Liver (tissue), 8 donors: ENCODE measurements at regions not wholly inside any gene's neighbourhood (a gene's known extent, or its start where the extent isn't known, plus 50 kb on each side); places are given as distances from the start of the nearest gene placed in this dataset.

Source experiments
- DNase-seq: peaks from one replicate; pipeline ENCODE4 v3.0.0-alpha.2; 2017; ENCODE audit warnings: low spot score
- H3K27ac ChIP-seq, 2 donors: one replicate each; pipeline ENCODE4 v1.7.0; 2013; ENCODE audit warnings: inconsistent platforms in 2 of 2, low read length in 2 of 2, control low read depth in 1 of 2, low read depth in 1 of 2, mild to moderate bottlenecking in 1 of 2
- H3K27me3 ChIP-seq, 4 donors: one replicate each; pipeline versions ENCODE4 v1.6.1 to v1.7.0; 2013; ENCODE audit warnings: low read length in 3 of 4, inconsistent platforms in 1 of 4, mild to moderate bottlenecking in 1 of 4, moderate library complexity in 1 of 4; ENCODE audit not compliant: control insufficient read depth in 4 of 4, insufficient read depth in 4 of 4
- H3K36me3 ChIP-seq, 4 donors: one replicate each; pipeline versions ENCODE4 v1.6.1 to v1.7.0; 2013; ENCODE audit warnings: low read length in 3 of 4, mild to moderate bottlenecking in 3 of 4, low read depth in 1 of 4, moderate library complexity in 1 of 4; ENCODE audit not compliant: control insufficient read depth in 4 of 4, insufficient read depth in 3 of 4
- H3K4me1 ChIP-seq, 4 donors: one replicate each; pipeline versions ENCODE4 v1.6.1 to v1.7.0; 2013; ENCODE audit warnings: low read length in 3 of 4, mild to moderate bottlenecking in 3 of 4, moderate library complexity in 1 of 4; ENCODE audit not compliant: control insufficient read depth in 4 of 4, insufficient read depth in 4 of 4
- H3K4me3 ChIP-seq, 3 donors: one replicate each; pipeline versions ENCODE4 v1.6.1 to v1.7.0; 2013; ENCODE audit warnings: low read length in 3 of 3, control low read depth in 1 of 3, low read depth in 1 of 3, mild to moderate bottlenecking in 1 of 3
- H3K9ac ChIP-seq, 2 donors: one replicate each; pipeline ENCODE4 v1.7.0; 2013; ENCODE audit warnings: low read length in 2 of 2, mild to moderate bottlenecking in 2 of 2, moderate library complexity in 2 of 2, control low read depth in 1 of 2, low read depth in 1 of 2
- H3K9me3 ChIP-seq, 4 donors: one replicate each; pipeline versions ENCODE4 v1.6.1 to v1.7.0; 2013; ENCODE audit warnings: low read length in 3 of 4; ENCODE audit not compliant: control insufficient read depth in 4 of 4
- ATF3 ChIP-seq: IDR thresholded peaks from 2 replicates; pipeline ENCODE4 v1.6.1; 2016; ENCODE audit warnings: antibody characterized with exemption
- CTCF ChIP-seq: fragments of 150-350 bp; IDR thresholded peaks from 2 replicates; pipeline ENCODE4 v1.5.1; 2017; ENCODE audit warnings: improper control_type of control experiment, low read depth, low read length; ENCODE audit not compliant: missing input control
- EGR1 ChIP-seq, 2 donors: IDR thresholded peaks; 2 replicates each; pipeline ENCODE4 v1.6.1; 2016 to 2018; ENCODE audit warnings: antibody characterized with exemption in 2 of 2, low read depth in 2 of 2
- FOXA1 ChIP-seq: IDR thresholded peaks from 2 replicates; pipeline ENCODE4 v1.6.1; 2016; ENCODE audit warnings: antibody characterized with exemption
- FOXA2 ChIP-seq: IDR thresholded peaks from 2 replicates; pipeline ENCODE4 v1.6.1; 2016; ENCODE audit warnings: antibody characterized with exemption
- GABPA ChIP-seq, 2 donors: IDR thresholded peaks in 1 of 2; conservative IDR thresholded peaks in 1 of 2; 2 replicates each; pipeline ENCODE4 v1.6.1; 2016; ENCODE audit warnings: antibody characterized with exemption in 2 of 2, mild to moderate bottlenecking in 1 of 2, moderate library complexity in 1 of 2
- HNF4A ChIP-seq, 2 donors: conservative IDR thresholded peaks; 2 replicates each; pipeline ENCODE4 v1.6.1; 2016; ENCODE audit warnings: antibody characterized with exemption in 2 of 2, mild to moderate bottlenecking in 2 of 2
- HNF4G ChIP-seq: IDR thresholded peaks from 2 replicates; pipeline ENCODE4 v1.6.1; 2016; ENCODE audit warnings: antibody characterized with exemption
- JUND ChIP-seq, 2 donors: IDR thresholded peaks; 2 replicates each; pipeline ENCODE4 v1.6.1; 2016; ENCODE audit warnings: antibody characterized with exemption in 2 of 2
- MAX ChIP-seq: IDR thresholded peaks from 2 replicates; pipeline ENCODE4 v1.6.1; 2016; ENCODE audit warnings: antibody characterized with exemption
- NR2F2 ChIP-seq: IDR thresholded peaks from 2 replicates; pipeline ENCODE4 v1.6.1; 2016; ENCODE audit warnings: antibody characterized with exemption
- RAD21 ChIP-seq, 2 donors: IDR thresholded peaks; 2 replicates each; pipeline ENCODE4 v1.6.1; 2016; ENCODE audit warnings: antibody characterized with exemption in 2 of 2, mild to moderate bottlenecking in 2 of 2
- REST ChIP-seq: IDR thresholded peaks from 2 replicates; pipeline ENCODE4 v1.6.1; 2016; ENCODE audit warnings: antibody characterized with exemption, mild to moderate bottlenecking
- RXRA ChIP-seq, 2 donors: IDR thresholded peaks; 2 replicates each; pipeline ENCODE4 v1.6.1; 2017 to 2018; ENCODE audit warnings: antibody characterized with exemption in 2 of 2, mild to moderate bottlenecking in 1 of 2
- SP1 ChIP-seq: IDR thresholded peaks from 2 replicates; pipeline ENCODE4 v1.6.1; 2018; ENCODE audit warnings: antibody characterized with exemption, mild to moderate bottlenecking
- TAF1 ChIP-seq: conservative IDR thresholded peaks from 2 replicates; pipeline ENCODE4 v1.6.1; 2016; ENCODE audit warnings: antibody characterized with exemption, mild to moderate bottlenecking
- YY1 ChIP-seq: IDR thresholded peaks from 2 replicates; pipeline ENCODE4 v1.6.1; 2016; ENCODE audit warnings: antibody characterized with exemption, mild to moderate bottlenecking
- ZBTB33 ChIP-seq: IDR thresholded peaks from 2 replicates; pipeline ENCODE4 v1.6.1; 2016; ENCODE audit warnings: antibody characterized with exemption
- WGBS: extraction: QIAGEN DNeasy Blood & Tissue Kit; methylation state at CpG from one replicate; pipeline ENCODE4 v1.1.7; 2013; 5-methylcytosine and 5-hydroxymethylcytosine counted together
- donor health status: healthy.
- donor health status: healthy.
- donor health status: healthy.
- donor health status: healthy.
- donor health status: healthy.

GRCh38 chr16:25416002-25416401 is 158.4 kb upstream of the ZKSCAN2 start:
- no peak for TF ChIP-seq NR2F2
- no peak for TF ChIP-seq REST
- TF ChIP-seq JUND (IDR thresholded peaks at IDR 0.05): no peak
- TF ChIP-seq GABPA (IDR thresholded peaks at IDR 0.05 in 1 of 2, conservative IDR thresholded peaks at IDR 0.05 in 1 of 2): no peak
- TF ChIP-seq RXRA (IDR thresholded peaks at IDR 0.05): no peak
- no peak for TF ChIP-seq HNF4G
- no peak for TF ChIP-seq HNF4A (conservative IDR thresholded peaks at IDR 0.05)
- TF ChIP-seq SP1: no peak
- TF ChIP-seq YY1: no peak
- no peak for TF ChIP-seq TAF1
- TF ChIP-seq MAX: no peak
- TF ChIP-seq FOXA2: no peak
- TF ChIP-seq CTCF: no peak
- TF ChIP-seq EGR1 (IDR thresholded peaks at IDR 0.05; ENCODE audit: low read depth in 2 of 2): no peak
- TF ChIP-seq ATF3: no peak
- TF ChIP-seq ZBTB33: no peak
- TF ChIP-seq RAD21 (IDR thresholded peaks at IDR 0.05): no peak
- TF ChIP-seq FOXA1: no peak
- WGBS: 87% methylated on average over 2 of the region's 2 CpGs
- no peak overlapping the region for H3K4me3 ChIP-seq

More at GRCh38 chr16:25416002-25416401, 158.4 kb upstream of the ZKSCAN2 start:
- no peaks in the 10 kb centered on the region for H3K27me3 ChIP-seq
- H3K9ac ChIP-seq: no peak overlapping the region
- DNase-seq: no peak
- no peaks in the 10 kb centered on the region for H3K9me3 ChIP-seq
- H3K4me1 ChIP-seq: peaks cover 0 to 25% (median 24%) of the 10 kb centered on the region in 4 donors
- no peak overlapping the region for H3K27ac ChIP-seq
- H3K36me3 ChIP-seq: no peaks in the 10 kb centered on the region
